ENCODE measurements at regions not wholly inside any gene's neighbourhood (a gene's known extent, or its start where the extent isn't known, plus 50 kb on each side); places are given as distances from the start of the nearest gene placed in this dataset.

DNA sequence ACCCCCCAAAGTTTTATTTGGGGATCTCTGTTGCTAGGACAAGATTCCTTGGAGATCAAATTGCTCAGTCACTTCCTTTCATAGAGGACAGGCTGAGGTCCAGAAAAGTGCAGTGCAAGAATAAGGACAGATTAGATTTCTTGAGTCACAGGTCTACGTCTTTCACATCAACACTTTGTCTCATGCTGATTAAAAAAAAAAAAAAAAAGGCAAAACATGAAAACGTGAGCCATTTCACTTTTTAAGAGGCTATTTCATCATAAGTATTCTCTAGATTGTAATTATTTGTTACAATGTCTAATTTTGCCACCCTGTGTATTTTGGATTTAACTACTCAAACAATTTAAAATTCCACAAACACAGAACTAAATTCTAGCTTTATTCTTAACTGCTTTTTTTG is 647.0 kb downstream of the TRAM1L1 start:
- no peak for DNase-seq (ENCODE audit: low spot score)

DNA sequence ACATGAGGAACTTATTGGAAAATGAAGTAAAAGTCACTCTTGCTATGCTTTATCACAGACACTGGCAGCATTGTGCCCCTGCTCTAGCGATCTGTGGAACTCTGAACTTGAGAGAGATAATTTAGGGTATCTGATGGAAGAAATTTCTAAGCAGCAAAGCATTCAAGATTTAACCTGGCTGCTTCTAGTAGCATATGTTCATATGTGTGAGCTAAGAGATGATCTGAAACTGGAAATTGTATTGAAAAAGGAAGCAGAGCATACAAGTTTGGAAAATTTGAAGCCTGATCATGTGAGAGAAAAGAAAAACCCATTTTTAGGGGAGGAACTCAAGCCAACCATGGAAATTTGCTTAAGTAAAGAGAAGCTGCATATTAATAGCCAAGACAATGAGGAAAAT is 657.7 kb downstream of the TRAM1L1 start:
- DNase-seq (ENCODE audit: low spot score): no peak

DNA sequence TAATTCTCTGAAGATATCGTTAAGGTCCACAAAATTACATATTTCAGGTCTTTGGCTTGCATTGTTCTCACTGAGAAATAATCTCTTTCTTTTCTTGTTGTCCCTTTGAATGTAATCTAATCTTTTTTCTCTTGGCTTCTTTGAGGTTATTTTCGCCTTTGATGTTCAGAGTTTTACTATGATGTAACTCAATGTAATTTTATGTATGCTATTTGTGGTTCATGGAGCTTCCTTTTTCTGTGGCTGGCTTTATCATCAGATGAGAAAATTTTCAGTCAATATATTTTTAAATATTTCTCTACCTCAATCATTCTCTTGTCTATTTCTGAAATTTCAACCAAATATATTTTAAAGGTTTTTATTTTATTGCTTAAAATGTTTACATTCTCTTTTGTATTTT is 672.2 kb downstream of the TRAM1L1 start:
- DNase-seq (ENCODE audit: low spot score): no peak

DNA sequence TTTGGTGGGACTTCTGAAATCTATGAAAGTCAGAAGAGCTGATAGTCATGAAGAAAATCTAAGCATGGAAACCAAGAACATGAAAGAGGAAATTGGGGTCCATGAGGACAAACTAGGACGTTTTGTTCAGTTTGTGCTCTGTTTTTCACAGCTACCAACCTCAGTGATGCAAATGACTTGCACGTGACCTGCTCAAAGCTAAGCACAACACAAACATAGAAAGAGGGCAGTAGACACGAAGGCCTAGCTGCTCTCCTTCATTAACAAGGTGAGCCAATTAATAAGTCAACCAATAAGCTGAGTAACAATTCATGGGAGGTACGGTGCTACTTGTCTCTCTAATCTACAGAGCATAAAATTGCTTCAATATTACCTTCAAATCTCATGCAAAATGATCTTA is 684.1 kb downstream of the TRAM1L1 start:
- no peak for DNase-seq (ENCODE audit: low spot score)

DNA sequence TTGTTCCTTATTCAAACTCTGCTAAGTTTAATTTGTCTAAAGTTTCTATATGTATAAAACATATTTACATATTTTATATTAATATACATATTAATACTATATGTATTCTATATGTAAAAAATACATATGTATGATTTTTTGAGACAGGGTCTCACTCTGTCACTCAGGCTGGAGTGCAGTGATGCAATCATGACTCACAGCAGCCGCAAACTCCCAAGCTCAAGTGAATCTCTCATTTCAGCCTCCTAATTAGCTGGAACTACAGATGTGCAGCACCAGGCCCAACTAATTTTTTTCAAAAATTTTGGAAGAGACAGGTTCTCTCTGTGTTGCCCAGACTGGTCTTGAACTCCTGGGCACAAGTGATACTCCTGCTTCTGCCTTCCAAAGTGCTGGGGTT is 684.9 kb downstream of the TRAM1L1 start:
- DNase-seq (ENCODE audit: low spot score): peak; percentile 25

DNA sequence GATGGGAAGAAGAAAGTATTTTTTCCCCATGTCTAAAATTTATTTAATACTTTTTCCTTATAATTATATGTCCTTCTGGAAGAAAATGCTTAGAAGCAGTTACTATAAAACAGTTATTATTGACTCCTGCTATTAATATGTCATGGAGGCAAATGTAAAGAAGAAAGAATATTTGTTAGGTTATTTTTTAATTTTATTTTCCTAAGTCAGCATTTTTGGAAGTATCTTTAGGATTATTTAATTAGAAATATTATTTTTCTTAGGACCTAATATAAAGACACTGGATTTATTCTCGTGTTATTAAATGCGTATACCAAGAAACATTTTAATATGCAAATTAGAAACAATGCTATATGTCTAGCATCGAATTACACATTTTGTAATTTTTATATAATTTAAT is 687.7 kb downstream of the TRAM1L1 start:
- DNase-seq (ENCODE audit: low spot score): no peak

DNA sequence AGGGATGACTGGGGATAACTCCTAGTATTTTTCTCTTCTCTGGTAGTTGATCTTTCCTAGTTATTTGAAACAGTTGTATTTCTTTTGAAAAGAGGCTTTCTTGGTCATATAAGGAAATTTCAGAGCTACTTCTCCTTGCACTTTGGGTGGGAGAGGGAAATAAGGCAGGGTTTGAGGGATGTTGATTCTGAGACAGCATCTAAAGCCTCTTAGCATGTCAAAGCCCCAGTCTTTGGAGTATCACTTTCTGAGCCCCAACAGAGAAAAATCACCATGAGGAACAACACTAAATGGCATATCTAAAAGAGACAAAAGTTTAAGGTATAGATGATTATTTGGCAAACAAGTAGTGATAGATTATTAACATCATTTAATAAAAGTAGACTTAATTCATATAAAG is 688.1 kb downstream of the TRAM1L1 start:
- no peak for DNase-seq (ENCODE audit: low spot score)

DNA sequence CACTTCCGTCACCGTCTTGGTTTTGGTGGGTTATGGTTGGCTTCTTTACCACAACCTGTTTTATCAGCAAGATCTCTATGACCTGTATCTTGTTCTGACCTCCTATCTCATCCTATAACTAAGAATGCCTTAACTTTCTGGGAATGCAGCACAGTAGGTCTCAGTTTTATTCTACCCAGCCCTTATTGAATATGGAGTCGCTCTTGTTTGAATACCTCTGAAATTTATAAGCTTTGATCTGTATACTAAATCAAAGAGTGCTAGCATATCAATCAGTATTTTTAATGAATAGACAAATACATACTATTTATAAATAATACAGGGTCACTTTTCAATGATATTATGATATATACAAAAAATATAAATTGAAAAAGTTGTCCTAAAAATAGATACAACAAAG is 690.0 kb downstream of the TRAM1L1 start:
- no peak for DNase-seq (ENCODE audit: low spot score)

DNA sequence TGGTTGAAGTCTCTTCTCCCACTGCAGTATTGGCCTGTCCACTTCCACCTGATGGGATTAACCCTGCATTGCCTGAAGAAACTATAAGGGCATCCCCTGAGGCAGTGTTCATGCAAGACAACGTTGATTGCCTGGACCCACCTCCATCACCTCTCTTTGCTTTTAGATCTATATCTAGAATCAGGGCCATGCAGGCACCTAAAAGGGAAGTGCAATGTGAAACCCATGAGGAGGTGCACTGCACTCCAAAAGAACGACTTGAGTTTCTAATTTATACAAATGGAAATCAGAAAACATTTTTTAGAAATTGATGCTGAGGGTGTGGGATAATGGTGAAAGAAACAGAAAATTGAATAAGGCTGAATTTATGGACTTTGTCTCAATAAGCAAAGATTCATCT is 694.4 kb downstream of the TRAM1L1 start:
- DNase-seq (ENCODE audit: low spot score): no peak

DNA sequence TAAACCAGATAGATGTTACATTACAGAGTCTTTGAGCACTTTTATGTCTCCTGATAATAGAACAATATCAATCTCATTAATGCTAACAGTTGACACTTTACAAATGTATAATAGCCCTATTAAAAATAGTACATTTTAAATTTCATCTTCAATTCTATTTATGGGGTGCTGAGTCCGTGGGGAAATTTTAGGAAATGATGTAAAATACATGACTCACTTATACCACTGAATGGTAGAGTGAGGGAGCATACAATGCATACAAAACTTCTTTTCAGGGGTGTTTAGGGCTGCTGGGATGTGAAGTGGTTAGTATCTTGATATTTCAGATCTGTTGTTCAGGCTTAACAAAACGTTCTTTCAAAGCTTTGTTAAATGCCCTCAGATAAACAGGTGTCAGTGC is 696.2 kb downstream of the TRAM1L1 start:
- DNase-seq (ENCODE audit: low spot score): no peak

DNA sequence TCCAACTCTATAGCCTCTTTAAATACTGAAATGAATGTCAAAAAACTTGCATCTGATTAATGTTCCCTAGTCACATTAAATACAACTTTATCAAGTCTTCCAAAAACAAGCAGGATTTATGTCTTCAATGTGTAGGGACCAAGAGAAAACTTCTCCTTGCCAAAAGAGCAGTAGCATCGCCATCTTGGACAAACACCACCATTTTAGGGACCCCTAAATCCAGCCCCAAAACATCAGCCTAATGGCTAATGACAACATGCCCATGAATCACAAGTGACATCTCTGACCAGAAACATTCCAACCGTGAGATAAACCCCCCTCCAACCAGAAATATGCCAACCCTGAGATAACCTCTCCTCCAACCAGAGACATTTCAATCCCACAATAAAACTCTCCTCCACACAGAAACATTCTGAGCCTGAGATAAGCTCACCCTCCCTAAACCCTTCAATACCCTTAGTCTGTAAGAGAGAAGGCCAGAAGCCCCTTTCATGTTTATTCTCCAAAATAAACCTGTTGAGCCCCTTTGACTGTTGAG is 697.4 kb downstream of the TRAM1L1 start:
- no peak for DNase-seq (ENCODE audit: low spot score)

DNA sequence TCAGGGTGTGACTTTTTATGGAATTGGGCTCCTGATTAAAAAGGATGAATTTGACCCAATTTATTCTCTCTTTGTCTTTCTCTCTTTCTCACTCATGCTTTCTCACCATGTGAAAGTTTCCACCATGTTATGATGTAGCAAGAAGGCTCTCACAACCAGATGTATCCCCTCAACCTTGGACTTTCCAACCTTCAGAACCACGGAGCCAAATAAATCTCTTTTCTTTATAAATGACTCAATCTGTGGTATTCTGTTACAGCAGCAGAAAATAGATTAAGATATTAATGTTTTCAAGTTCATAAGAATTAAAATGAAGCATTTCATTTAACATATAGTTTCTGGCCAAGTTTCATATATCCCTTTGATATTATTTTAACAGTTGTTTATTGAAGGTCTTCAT is 698.5 kb downstream of the TRAM1L1 start:
- DNase-seq (ENCODE audit: low spot score): no peak

DNA sequence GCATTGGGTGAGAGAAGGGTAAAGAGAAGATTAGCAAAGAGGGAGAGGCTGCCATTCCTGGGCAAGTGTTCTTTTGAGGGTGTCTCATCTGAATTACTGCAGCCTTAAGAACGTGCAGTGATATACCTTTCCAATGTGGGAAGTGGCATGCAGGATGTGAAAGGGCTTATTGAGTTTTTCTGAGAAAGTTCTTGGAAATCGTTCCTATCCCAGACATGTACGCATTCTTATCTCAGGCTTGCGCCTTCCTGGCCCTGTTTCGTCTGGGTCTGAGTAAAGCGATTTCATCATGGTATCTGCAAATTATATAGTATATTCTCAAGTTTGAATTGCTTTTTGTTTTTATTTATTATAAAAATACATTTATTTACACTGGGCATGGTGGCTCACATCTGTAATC is 699.8 kb downstream of the TRAM1L1 start:
- no peak for DNase-seq (ENCODE audit: low spot score)

DNA sequence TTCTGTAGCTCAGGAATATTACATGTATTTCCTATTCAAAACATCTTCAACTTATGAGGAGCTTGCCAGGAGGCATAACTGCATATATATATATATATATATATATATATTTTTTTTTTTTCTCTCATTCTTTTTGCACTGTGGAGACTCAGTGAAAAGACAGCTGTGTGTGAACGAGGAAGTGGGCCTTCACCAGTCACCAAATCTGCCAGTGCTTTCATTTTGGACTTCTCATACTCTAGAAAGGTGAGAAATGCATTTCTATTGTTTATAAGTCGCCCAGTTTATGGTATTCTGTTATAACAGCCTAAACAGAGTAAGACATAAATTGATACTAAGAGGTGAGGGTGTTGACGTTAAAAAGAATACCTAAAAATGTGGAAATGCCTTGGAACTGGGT is 710.6 kb downstream of the TRAM1L1 start:
- DNase-seq (ENCODE audit: low spot score): no peak

DNA sequence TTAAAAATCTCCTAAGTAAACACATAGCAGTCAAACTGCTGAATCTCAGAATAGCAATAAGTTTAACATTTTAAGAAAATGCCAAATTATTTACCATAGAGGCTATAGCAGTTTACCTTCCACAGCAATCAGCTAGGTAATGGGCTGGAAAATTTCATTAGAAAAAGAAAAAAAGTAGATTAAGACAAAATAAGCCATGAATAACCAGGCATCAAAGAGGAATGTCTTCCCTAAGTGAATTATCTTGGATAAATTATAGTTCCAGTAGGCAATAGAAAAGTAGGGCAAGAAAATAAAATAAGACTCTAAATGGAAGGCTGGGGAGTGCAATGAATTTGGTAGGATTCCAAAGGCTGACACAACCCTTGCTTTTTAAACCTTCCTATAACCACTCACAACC is 722.8 kb downstream of the TRAM1L1 start:
- no peak for DNase-seq (ENCODE audit: low spot score)

DNA sequence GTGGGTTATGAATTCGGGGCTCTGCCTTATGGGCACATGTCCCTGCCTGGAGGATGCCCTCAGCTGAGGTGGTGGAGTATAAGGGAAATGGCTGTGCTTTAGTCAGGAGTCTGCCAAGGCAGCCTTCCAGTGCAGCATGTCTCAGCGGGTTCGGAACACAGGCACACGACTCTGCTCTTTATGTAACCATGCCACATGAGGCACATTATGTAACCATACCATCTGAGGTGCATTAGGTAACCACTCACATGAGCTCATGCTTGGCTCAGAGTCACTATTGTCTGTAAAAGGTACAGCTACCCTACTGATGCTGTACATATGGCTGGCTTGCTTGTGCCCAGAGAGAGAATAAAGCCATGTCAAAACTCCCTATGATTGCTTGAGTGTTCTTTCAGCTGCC is 723.6 kb downstream of the TRAM1L1 start:
- no peak for DNase-seq (ENCODE audit: low spot score)

DNA sequence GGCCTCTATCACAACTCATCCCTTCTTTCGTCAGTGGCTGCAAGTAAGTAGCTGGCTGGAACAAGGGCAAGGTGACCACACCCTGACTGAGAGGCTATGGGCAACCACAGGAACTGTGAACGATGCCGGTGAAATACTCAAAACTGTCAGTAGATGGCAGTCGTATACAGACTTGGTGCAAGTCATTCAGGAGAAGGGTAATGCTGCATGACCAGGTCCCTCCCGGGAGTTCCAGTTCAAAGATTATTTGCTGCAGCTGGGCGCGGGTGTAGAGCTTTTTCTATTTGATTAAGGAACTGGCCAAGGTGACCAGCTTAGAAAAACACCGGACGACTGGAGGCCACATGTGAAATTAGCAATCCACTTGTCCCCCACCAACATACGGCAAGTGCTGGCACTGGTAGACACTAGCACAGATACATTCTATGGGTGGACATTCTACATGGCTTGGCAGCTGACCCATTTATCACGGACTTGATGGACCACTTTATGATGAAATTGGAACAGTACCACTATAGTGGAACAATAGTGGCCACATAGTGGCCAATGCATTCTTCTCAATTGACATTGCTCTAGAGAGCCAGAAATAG is 726.6 kb downstream of the TRAM1L1 start:
- peak; percentile 85 for DNase-seq (ENCODE audit: low spot score)

DNA sequence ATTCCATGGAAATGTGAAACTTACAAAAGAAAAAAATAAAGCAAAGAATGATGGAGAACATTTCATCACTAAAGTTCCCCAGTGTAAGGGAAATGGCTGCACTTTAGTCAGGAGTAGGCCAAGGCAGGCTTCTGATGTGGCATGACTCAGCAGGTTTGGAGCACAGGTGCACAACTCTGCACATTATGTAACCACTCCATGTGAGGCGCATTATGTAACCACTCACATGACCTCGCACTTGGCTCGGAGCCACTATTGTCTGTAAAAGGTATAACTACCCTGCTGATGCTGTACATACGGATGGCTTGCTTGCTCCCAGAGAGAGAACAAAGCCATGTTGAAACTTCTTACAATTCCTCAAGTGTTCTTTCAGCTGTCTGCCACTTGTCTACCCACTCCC is 727.6 kb downstream of the TRAM1L1 start:
- DNase-seq (ENCODE audit: low spot score): peak; percentile 69

DNA sequence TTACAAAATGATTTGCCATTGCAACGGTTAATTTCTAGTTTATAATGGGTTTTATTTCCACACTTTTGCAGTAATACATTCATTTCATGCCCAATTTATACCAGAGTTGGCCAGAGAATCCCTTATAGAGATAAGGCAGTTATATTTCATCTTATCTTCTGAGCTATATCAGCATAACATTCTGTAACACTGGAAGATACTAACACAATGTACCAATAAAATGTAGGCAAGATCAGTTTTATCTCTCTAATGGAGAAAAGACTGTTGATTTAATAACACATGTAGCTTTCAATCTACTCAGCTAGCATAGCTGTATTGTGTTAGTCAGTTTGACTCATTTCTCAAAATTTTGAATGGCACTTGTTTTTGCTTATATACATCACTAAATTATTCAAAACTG is 738.6 kb downstream of the TRAM1L1 start:
- no peak for DNase-seq (ENCODE audit: low spot score)

DNA sequence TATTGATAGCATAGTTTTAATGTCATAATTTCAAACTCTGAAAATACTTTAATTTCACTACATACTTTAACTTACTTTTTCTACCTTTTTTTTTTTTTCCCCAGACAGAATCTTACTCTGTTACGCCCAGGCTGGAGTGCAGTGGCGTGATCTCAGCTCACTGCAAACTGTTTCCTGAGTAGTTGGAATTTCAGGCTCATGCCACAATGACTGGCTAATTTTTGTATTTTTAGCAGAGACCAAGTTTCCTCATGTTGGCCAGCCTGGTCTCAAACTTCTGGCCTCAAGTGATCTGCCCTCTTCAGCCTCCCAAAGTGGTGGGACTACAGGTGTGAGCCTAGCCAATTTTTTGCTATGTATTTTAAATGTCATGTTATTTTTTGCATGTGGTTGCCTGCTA is 741.6 kb downstream of the TRAM1L1 start:
- no peak for DNase-seq (ENCODE audit: low spot score)

DNA sequence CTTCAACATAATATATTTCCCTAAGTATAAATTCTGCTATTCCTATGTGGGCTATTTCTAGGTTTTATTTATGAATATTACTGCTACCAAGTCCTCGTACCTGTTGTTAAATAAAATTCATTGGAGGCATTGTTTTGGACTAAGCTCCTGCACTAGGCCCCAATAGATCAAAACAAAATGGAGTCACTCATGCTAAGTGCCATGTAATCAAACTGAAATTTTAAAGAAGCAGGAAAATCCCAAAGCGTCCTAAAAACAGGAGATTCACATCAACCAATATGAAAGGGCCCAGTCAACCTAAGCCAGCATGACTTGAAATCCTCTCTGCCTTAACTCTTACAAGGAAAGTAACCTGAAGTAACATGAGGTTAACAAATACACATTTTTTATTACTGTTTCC is 743.2 kb downstream of the TRAM1L1 start:
- no peak for DNase-seq (ENCODE audit: low spot score)

DNA sequence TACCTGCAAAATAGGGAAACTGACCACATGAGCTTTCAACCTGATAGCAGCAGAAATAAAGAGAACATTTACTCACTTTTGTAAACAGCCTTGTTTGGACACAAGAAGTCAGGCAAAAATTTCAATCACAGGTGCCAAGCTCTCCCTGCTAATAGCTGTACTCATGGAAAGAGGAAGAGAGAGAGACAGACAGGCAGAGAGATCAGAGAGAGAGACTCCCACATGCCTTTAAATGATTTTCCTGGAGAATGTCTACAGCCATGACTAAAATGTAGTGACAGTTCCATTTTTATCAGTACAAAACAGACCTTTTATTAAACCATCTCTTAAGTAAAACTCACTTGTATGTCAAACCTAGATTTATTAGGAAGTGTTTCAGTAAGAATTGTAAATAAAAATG is 752.9 kb downstream of the TRAM1L1 start:
- no peak for DNase-seq (ENCODE audit: low spot score)

DNA sequence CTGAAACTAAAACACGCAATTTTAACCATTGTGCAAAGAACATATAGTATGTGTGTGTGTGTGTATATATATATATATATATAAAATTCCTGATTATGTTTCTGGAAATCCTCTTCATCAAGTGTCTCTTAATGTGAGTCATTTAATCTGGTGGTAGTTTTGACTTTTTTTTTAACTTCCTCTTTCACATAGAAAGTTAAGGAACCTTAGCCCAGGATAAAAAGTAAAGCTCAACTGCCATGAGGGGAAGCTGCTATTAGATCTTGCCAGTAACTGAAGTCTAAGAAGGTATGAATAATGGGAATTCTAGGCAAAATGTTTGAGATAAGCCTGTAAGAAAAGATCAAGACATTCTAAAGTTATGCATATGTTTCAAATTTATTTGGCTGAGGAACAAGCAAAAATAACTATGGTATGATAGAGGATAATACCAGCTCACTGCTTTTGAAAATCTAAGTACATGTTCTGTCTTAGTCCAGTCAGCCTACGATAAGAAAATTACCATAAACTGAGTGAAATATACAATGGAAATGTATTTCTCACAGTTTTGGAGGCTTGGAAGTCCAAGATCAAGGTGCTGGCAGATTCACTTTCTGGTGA is 757.0 kb downstream of the TRAM1L1 start:
- no peak for DNase-seq (ENCODE audit: low spot score)

DNA sequence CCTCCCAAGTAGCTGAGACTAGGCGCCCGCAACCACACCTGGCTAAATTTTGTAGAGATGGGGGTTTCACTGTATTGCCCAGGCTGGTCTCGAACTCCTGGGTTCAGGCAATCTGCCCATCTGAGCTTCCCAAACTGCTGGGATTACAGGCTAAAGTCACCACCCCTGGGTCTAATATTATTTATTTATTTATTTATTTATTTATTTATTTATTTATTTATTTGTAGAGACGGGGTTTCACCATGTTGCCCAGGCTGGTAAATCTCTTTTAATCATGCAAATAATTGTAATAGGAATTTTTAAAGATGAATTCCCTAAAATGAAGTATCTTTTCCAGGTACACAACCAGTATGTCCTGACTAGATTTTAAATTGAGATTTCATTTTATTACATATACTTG is 761.8 kb downstream of the TRAM1L1 start:
- no peak for DNase-seq (ENCODE audit: low spot score)

Measured in kidney tubule cell (primary cell).